Mucosa of descending colon (tissue), 3 donors: ENCODE measurements at regions not wholly inside any gene's neighbourhood (a gene's known extent, or its start where the extent isn't known, plus 50 kb on each side); places are given as distances from the start of the nearest gene placed in this dataset.

Experiments
- ATAC-seq: fragments of 200-7000 bp; cut with Tn5 transposase; one replicate; pipeline ENCODE4 v1.9.1; 2020; ENCODE audit warnings: mild to moderate bottlenecking, moderate library complexity
- DNase-seq, 3 donors: peaks; one replicate each; pipeline ENCODE4 v3.0.0-alpha.2; 2020
- H3K36me3 ChIP-seq: fragments of 200-600 bp; one replicate; pipeline ENCODE4 v1.8.0; 2021; ENCODE audit warnings: low read depth, mild to moderate bottlenecking
- H3K4me1 ChIP-seq: fragments of 200-600 bp; one replicate; pipeline ENCODE4 v1.8.0; 2021; ENCODE audit warnings: low read depth, mild to moderate bottlenecking
- H3K4me3 ChIP-seq: fragments of 200-600 bp; one replicate; pipeline ENCODE4 v1.8.0; 2021; ENCODE audit warnings: mild to moderate bottlenecking
- H3K9me3 ChIP-seq: fragments of 200-600 bp; one replicate; pipeline ENCODE4 v1.8.0; 2021; ENCODE audit warnings: mild to moderate bottlenecking
- intact Hi-C, 2 donors: fragments of 100-400 bp; cut with DNase I in 1 of 2; cut with micrococcal nuclease in 1 of 2; formaldehyde crosslinking; loops; one replicate each; pipeline versions ENCODE4 v1.11.0 to v1.11.1; 2022; cut with DNase I, micrococcal nuclease
- TF ChIP-seq, protein P1 (sequence below): fragments of 200-600 bp; IDR thresholded peaks from one replicate; pipeline ENCODE4 v1.8.0; 2022; ENCODE audit warnings: antibody characterized with exemption, mild to moderate bottlenecking
- donor health status: DM: no; HTN: no; CAD: no; lungs with moderate emphysema.
- donor health status: DM: no; HTN: no; CAD: no.
- donor health status: DM: no; HTN: yes; CAD: no.

DNA sequence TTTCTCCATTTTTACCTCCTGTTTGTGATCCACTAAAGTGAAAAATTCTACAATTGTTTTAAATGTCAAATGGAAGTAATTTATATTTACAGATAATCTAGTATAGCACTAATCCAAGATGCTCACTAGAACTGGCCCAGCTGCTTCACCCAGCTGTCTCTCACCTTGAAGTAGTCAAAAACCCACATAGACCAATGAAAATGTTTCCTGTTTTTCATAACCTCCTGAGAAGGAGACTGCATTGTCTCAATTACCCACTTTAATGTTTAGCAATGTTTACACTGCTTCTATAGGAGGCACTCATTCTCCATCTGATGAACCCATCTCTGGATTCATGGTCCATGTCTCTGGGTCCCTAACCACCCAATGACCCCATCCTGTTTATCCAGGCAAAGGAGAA lies 56.1 kb upstream of the ADO start:
- Histone ChIP-seq H3K4me1 (no peaks in the 10 kb centered on the region), H3K36me3 (no peaks in the 10 kb centered on the region), H3K9me3 (no peaks in the 10 kb centered on the region), H3K4me3 (no peak overlapping the region)
- DNase-seq (no peak), ATAC-seq (no peak)
- TF ChIP-seq, protein P1, sequence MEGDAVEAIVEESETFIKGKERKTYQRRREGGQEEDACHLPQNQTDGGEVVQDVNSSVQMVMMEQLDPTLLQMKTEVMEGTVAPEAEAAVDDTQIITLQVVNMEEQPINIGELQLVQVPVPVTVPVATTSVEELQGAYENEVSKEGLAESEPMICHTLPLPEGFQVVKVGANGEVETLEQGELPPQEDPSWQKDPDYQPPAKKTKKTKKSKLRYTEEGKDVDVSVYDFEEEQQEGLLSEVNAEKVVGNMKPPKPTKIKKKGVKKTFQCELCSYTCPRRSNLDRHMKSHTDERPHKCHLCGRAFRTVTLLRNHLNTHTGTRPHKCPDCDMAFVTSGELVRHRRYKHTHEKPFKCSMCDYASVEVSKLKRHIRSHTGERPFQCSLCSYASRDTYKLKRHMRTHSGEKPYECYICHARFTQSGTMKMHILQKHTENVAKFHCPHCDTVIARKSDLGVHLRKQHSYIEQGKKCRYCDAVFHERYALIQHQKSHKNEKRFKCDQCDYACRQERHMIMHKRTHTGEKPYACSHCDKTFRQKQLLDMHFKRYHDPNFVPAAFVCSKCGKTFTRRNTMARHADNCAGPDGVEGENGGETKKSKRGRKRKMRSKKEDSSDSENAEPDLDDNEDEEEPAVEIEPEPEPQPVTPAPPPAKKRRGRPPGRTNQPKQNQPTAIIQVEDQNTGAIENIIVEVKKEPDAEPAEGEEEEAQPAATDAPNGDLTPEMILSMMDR, result no peak
- intact Hi-C loops, result no loop called here

DNA sequence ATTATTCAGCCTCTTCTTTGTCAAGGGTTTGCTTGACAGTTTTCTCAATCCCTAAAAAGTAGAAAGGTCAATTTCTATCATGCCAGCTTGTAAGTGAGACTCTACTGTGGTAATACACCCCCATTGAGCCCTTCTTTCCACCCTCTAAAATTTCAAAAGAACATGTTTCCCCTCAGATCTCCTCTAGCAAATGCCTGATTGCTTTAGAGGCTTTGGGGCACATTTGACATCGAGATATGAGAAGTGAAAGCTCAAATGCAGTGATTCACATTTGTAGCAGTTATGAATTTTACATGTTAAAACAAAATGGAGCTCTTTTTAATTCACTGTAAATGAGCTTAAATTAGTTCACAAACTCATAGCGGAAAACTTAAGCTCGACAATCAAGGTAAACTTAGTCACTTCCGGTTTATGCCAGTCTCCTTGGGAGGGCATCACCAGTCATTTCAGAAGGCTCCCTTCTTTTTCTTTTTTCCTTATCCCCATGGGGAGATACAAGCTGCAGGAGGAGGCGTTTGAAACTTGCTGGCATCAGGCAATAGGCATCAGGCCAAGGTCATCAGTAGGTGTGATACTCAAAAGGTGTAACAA lies 55.3 kb upstream of the ADO start:
- TF ChIP-seq, protein P1, result no peak
- Histone ChIP-seq H3K4me3 (no peak overlapping the region), H3K9me3 (no peaks in the 10 kb centered on the region), H3K36me3 (no peaks in the 10 kb centered on the region), H3K4me1 (no peaks in the 10 kb centered on the region)
- no peak for DNase-seq
- ATAC-seq, result no peak
- intact Hi-C loops, result no loop called here
